ENCODE measurements at regions not wholly inside any gene's neighbourhood (a gene's known extent, or its start where the extent isn't known, plus 50 kb on each side); places are given as distances from the start of the nearest gene placed in this dataset.

GRCh38 chr16:86239381-86239780 lies 270.9 kb upstream of the FOXF1 start:
- TF ChIP-seq CTCF (conservative IDR thresholded peaks at IDR 0.05; ENCODE audit: low read depth, low read length) (no peak), EZH2phosphoT487 (IDR thresholded peaks at IDR 0.05; ENCODE audit: borderline replicate concordance, low read length) (no peak)

Data from PC-3 (cell line).